ENCODE measurements at regions not wholly inside any gene's neighbourhood (a gene's known extent, or its start where the extent isn't known, plus 50 kb on each side); places are given as distances from the start of the nearest gene placed in this dataset.
"Not testable (repeated sequence)": the region's sequence is repeated elsewhere in the genome, so short reads cannot be mapped to it uniquely, and the experiment has no call there.

DNA sequence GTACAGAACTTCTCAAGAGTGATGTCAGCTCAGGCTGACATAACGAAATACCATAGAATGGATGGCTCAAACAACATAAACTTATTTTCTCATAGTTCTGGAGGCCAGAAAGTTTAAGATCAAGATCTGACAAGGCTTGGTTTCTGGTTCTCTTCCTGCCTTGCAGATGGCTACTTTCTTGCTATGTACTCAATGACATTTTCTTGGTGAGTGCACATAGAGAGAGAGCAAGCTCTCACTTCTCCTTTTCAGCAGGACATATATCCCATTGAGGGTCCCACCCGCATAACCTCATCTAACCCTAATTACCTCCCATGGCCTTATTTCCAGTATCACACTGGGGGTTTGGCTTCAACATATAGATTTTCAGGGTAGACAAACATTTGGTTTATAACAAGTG, 1072.1 kb downstream of the PLOD2 start:
- no peak for DNase-seq

DNA sequence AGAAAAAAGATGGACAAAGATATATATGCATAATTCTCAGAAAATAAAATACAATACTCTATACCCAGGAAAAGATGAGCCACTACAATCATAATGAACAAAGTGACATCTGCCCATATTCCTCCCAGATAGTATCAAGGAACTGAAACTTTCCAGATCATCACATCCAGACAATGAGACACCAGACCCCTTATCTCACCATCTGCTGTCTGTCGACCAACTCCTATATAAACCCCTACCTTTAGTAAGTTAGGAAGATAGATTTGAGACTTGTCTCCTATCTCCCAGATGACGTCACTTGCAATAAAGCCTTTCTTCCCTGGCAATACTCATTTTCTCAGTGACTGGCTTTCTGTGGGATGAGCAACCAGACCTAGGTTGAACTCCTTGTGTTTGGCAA, 1071.6 kb downstream of the PLOD2 start:
- DNase-seq: no peak

DNA sequence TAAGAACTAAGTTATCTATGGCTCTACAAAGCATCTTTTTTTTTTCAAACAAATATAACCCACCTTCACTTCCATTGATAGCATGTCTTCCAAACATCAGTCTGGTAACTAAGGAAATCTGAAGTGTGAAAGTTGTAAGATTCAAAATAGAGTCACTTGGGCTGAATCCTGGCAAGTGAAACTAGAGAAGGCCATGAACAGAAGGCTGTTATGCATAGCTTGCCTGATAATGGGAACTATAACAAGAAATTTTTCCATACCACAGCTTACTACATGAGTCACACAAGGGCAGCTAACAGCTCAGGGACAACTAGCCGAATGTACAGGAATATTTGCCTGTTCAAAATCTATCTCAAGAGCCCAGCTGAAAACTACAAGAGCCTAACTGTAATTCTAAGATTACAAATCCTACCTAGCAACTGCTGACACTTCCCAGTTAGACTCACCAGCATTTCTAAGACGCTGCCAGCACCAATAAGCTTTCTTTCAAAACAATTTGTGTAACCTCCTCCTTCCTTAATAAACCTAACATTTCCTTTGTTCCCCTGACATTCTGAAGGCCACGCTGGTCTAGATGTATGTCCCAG, 1066.5 kb downstream of the PLOD2 start:
- peak; percentile 10 for DNase-seq

DNA sequence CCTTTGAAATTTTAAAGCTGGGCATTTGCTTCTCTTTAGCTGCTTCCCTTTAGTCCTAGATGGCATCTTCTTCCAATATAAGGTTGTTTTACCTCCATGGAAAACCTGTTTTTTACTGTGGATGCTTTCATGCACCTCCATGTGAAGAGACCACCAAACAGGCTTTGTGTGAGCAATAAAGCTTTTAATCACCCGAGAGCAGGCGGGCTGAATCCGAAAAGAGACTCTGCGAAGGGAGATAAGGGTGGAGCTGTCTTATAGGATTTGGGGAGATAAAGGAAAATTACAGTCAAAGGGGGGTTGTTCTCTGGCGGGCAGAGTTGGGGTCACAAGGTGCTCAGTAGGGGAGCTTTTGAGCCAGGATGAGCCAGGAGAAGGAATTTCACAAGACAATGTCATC, 1049.8 kb downstream of the PLOD2 start:
- DNase-seq: not testable (repeated sequence)

DNA sequence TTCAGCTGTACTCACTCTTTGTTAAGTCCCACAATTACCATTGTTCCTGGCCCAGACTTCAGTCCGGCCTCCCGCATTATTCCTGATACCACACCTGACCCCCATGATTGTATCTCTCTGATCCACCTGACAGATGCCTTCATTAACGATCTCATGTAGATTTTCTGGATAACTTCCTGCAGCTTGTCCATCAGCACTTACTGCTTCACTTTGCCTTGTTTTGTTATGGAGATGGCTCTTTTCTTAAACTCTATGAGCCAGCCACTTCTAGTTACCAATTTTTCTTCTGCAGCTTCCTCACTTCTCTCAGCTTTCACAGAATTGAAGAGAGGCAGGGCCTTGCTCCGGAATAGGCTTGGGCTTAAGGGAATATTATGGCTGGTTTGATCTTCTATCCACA, 1044.2 kb downstream of the PLOD2 start:
- DNase-seq: no peak

DNA sequence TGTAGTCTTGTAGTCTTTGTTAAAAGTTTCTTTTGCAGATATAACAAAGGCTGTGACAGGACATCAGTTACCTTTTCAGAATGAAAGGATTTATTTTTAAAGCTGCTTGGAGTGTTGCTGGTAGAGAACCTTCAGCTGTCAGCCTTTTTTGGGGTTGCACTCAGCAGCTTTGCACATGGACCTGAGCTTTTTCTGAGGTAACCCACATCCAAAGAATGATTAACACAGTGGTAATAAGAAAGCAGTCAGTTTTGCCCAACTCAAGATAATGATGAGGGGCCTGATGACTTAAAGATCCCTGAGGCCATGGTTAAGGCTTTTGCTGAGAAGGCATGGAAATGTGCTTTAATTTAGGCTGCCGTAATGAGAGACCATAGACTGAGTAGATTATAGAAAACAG, 1042.7 kb downstream of the PLOD2 start:
- no peak for DNase-seq

DNA sequence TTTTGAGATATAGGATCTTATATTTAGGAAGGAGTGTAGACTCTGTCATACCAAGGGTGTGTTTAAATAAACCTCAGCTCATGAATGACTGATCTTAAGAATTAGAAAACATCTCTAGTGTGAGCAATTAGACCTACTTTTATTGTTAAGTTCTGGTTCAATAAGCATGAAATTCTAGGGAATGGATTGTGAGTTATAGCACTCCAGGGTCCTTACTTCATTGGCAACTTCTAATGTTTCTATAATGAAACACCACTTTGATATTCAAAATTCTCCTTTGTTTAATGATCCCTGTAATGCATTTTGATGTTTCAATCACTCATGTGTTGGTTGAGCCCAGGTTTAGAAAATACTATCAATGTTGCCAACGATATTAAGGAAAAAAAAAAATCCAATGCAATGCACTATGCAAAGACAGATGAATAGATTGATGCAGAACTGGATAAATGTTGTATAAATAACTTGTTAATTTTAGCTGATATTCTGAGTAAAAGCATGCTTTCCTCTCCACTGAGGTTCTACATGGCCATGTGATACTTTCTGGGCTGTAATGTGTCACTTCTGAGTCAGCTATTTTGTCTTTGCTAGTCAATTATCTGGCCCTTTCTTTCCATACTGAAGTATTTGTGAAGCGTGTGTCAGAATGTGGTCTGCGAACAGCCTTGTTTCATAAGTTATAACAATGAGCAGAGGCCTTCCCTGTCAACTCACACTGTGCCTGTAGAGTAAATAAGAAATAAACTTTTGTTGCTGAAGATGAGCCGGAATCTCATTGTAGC, 1035.9 kb downstream of the PLOD2 start:
- no peak for DNase-seq

DNA sequence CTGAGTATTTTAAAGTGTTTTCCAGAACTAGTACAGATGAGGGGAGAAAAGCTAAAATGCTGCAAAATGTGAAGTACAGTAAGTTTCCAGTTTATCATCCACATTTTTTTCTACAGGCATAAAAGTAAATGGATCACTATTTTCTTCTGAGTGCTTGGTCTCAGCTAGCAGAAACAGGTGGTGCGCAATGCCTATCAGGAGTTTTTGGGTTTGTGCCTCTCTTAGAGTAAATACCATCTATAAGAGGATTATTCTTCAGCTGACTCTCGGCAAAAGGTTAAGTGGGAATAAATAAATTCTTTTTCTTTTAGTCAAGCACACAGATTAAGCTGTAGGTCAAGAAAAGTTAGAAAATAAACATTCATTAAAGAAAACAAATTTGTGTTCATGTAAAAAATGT, 1027.7 kb downstream of the PLOD2 start:
- DNase-seq: no peak

DNA sequence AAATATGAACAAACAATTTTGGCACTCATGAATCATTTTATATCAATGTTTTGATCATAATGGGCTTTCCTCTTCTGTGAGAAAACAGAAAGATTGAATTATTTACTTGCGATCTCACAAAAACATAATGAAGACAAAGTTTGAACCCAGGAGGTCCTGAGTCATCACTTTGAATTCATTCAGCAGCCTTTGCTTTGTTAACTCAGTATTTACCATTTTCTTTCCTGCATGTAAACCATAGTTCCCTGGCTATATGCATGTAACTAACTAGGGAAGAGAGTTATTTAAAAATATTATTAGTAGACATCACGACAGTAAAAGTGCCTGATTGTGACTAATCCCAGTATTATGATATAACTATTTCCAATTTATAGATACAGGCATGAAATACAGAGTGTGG, 1026.2 kb downstream of the PLOD2 start:
- no peak for DNase-seq

DNA sequence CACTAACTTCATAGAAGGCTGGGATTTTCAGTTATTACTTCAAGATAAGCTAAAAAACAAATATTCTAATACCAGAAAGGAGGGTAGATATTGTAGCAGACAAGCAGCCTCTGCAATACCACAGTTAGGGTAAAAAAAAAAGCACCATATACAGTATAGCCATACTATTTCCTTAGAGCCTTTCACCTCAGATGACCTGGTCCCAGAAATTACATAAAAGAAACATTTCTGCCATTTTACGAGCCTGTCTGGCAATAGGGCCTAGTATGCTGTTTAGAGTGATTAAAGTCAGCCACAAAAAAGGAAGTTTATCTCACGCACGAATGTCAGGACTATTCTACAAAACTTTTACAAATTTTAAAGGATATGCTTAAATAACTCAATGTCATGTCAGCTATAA, 1016.6 kb downstream of the PLOD2 start:
- no peak for DNase-seq

DNA sequence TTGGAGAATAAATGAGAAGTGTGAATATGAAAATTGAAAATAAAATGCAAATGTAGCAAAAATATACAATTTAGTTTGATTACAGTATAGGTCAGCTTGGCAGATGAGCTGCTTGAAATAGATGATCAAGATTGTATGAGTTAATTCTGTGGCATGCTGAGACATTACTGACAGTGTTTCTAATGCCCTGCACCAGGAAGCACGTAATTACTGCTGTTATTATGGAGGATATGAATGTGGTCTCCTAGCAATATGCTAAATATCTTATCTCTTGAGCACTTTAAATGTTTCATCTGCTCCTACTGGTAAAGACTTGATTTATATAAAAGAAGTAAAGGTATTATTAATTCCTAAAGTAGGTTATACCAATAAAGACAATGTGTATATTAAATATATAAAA, 1015.5 kb downstream of the PLOD2 start:
- no peak for DNase-seq

DNA sequence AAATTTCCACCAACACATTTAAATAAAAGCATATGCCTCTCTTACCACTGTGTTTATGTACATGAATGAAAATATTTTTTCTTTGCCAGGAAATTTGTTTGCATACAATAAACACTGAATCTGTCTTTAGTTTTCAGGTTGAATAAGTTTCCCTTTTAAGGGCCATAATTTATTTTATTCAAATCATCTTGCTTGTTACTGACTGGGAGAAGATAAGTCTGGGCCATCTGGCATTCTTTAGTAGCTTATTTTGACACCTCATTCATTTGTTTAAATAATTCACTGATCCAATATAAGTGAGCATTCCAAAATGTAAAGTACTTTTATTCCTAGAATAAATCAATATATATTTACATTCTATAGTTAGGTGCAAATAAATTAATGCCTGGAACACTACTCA, 1001.3 kb downstream of the PLOD2 start:
- no peak for DNase-seq

DNA sequence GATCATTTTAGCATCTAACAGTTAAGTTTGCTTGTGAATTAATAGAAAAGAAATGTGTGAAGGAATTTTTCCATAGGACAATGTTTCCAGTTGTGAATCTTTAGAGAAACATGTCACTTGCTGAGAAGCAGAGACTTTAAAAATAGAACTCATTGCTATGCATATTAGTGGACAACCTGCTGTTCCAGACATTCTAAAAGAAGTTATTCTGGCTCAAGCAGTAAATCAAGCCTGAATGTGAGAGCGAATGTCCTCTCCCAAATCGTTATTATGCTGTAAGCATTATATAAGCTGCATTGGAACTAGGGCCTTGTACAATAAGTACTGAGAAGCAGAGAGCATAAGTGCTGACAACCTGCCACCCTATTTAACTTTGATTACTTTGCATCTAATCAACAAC, 990.9 kb downstream of the PLOD2 start:
- DNase-seq: no peak

DNA sequence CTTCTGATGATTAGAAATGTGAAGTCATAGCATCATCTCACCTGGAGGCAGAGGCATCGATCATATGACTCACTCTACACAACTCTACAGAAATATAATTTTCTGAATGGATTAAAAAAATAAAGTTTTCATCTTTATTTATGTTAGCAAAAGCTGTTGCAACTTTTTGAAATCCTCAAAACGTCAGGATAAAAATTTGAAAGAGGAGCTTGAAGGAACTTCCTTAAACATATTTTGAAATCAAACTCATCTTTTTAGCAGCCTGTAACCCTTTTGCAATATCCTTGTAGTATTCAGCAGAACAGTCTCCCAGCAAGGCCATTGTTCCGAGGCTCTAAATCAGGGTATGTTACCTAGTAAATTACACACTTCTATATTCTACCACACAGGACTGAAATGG, 985.4 kb downstream of the PLOD2 start:
- DNase-seq: no peak

DNA sequence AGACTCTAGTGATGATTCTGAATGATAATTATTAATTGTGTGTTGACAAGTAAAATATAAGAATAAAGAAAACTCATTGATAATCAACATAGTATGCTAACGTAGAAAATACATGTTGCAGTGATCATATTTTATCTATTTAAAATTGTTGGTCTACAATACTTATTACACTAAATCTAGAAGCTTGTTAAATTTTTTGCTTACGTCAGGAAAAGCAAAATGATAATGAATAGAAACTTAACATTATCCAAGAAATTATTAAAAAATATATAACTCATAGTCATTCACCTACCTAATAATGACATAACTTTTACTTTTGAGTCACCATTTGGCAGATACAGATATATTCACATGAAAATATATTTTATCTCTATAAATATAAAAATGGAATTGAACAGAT, 984.1 kb downstream of the PLOD2 start:
- DNase-seq: no peak

DNA sequence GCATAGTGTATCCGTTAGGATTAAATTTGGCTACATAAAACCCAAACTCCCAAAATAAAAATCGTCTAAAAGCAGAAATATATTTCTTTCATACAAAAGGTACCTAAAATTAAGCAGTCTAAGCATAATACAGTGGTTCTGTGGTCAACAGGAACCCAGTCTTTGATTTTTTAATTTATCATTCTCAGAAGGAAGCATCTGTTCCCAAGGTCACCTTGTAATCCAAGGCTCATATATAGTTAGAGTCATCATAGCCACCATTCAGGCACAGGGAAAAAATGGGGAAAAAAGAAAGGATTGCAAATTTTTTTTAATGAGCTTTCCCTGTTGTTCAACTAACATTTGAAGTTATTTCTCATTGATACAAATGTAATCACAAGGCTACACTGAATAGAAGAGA, 983.2 kb downstream of the PLOD2 start:
- no peak for DNase-seq

DNA sequence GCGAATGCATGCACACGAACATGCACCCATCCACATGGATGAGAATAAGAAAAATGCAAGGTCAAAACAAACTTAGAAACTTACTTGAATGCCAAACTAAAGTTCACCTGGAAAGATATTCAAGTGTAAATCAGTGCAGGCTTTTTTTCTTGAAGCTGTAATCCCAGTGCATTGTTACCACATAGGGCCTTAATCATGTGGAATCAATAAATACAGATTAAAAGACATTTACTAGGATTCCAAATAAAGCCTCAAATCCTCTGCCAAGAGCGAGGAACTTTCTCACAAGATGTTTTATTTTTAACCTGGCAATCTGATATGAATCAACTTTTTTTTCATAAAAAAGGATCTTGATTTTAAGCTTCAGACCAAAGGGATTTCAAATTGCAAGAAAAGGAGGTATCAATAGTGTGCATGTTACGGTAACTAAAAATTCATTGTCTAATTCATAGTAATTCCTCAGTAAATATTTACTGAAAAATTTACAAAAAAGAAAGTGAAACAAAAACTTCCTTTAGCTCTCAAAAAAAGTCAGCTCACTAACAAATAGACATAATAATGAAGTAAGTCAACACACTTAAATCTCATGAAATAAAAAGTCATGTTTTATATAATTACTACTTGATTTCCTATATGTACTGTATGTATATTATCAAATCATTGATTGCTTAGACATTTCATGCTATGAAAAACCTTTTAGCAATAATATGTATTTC, 978.6 kb downstream of the PLOD2 start:
- no peak for DNase-seq

DNA sequence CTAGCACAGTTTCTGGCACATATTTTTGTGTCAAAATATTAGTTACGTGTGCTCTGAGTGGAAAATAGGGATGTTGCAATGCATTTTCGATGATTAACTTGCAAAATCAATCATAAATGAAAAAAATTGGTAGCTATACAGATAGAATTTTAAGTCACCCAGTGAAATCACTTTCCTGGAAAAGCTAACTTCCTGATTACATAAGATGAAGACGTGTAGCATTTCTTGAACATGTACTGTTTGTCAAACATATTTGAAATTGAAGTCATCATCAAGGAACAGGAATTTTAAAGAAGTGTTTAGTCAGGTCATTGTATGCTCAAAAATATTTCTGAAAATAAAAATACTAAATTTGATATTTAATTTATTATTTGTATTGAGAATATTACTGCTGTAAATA, 977.7 kb downstream of the PLOD2 start:
- no peak for DNase-seq

DNA sequence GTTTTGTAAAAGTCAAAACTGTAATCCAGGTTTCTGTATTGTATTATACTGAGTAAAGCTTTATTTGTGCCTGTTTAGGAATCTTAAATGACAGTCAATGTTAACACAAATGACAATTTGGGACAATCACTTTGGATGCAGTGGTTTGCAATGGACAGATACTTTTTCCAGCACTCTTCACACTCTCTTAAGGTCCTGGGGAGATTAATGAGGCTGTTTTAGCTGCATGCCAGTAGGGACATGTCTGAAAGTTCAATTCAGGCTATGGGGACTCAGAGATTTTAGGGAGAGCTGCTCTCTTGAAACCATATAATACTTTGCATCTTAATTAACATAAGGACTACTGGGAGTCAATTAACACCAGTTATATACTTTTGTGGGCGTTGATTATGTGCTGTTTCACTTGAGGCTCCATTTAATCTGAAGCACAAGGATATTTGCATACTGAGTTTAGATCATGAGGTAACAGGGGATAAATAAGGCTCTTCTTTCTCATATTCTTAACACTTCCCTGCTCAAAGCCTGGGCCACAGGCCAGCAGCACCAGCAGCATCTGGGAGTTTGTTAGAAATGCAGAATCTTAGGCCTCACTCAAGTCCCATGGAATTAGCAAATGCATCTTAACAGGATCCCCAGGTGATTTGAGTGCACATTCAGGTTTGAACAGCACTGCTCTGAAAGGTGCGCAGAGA, 972.8 kb downstream of the PLOD2 start:
- no peak for DNase-seq

DNA sequence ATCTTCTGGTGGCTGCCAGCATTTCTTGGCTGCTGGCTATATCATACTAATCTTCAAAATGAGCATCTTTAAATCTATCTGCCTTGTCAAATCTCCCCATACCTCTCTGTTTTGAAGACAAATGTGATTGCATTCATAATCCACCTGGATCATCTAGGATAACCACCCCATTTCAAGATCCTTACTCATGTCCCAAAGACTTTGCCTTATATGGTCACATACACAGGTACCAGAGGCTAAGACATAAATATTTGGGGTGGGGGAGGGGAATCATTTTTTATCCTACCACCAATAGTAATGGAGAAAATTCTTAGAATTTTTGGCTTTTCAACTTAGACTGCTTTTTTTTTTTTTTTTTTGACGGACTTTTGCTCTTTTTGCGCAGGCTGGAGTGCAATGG, 970.8 kb downstream of the PLOD2 start:
- no peak for DNase-seq

DNA sequence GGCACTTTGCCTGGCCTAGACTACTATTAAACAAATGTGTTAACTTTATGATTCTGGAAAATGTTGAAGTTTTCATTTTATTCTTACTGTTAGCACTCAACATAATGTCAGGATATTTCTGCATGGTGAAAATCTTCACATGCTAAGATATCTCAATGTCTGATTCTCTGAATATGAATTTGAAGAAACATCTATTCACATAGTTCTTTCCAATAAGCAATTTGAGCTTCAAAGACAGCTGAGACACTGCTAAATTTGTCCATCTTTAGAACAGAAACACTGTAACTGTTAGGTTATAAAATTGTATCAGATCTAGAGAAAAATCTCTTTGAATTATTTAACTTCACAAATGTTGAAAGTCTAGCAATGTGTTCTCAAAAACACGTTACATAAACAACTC, 970.2 kb downstream of the PLOD2 start:
- no peak for DNase-seq

DNA sequence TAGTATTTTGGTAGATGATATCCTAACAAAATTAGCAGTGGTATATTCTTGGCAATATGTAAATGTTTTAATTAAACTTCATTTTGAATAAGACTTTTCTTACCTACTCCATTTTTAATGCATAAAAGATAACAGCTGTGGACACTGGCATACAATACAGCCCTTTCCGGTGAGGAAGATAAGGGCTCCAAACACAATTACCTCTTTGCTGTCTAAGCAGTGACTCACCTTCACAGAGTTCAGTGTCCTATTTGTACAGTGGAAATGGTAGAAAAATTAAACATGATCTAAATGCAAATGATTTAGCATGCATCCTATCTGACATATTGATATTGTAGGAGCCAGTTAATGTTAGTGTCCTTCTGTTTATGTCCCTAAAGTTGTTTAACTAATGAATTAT, 969.4 kb downstream of the PLOD2 start:
- DNase-seq: no peak

DNA sequence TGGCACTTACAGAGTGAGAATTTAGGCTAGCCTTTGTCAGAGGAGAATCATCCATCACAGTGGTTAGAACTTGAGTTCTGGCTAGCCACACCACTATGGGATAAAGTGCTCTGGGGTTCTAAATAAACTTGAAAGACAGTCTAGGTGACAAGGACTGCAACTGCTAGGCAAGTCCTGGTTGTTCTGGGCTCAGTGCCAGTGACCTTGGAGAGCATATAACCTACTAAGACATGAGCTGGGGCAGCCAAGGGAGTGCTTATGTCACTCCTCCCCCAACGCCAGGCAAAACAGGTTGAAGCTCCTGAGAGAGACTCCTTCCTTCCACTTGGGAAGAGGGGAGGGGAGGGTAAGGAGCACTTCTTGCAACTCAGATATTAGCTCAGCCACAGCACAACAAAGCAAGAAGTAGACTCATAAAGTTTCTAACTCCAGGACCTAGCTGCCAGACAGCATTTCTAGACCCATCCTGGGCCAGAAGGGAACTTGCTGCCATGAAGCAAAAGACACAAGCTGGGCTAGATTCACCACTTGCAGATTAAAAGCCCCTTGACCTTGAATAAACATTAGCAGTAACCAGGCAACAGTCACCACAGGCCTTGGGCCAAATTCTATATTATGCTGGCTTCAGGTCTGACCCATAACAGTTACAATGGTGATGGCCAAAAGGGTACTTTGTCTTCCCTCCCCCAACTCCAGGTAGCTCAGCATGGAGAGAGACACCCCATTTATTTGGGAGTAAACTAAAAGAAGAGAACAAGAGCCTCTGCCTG, 963.7 kb downstream of the PLOD2 start:
- DNase-seq: no peak
